Neural progenitor cell (in vitro differentiated cells): ENCODE measurements at regions not wholly inside any gene's neighbourhood (a gene's known extent, or its start where the extent isn't known, plus 50 kb on each side); places are given as distances from the start of the nearest gene placed in this dataset.

Experiments
- EZH2 ChIP-seq: fragments of 200-600 bp; sonication (generic); IDR thresholded peaks from 2 replicates; pipeline ENCODE4 v1.6.1; 2017; ENCODE audit warnings: antibody characterized with exemption, mild to moderate bottlenecking, moderate library complexity
- EZH2phosphoT487 ChIP-seq: fragments of 200-600 bp; sonication (generic); IDR thresholded peaks from 2 replicates; pipeline ENCODE4 v1.6.1; 2017; ENCODE audit warnings: antibody characterized with exemption
- TF ChIP-seq, protein P1 (sequence below): fragments of 200-600 bp; sonication (generic); IDR thresholded peaks from 2 replicates; pipeline ENCODE4 v1.5.1; 2017; ENCODE audit warnings: antibody characterized with exemption, mild to moderate bottlenecking

DNA sequence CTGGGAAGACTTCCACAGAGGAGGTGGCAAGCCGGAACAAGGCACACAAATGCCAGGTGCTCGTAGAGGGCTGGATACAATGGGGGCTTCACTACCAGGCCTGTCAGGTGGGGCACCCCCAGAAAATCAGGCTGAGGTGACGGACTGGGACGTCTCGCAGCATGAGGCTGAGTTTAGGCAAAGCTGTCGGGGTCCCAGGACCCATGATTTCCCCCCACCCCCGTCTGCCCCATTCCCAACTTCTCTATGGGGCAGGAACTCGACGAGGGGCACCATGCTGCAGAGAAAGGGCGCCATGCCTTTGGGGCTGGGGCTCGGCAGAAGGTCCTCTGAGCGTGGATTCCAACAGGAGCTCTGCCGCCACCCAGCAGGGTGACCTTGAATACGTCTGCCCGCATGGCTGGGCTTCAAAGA lies 65.7 kb upstream of the HES1 start:
- TF ChIP-seq, protein P1, sequence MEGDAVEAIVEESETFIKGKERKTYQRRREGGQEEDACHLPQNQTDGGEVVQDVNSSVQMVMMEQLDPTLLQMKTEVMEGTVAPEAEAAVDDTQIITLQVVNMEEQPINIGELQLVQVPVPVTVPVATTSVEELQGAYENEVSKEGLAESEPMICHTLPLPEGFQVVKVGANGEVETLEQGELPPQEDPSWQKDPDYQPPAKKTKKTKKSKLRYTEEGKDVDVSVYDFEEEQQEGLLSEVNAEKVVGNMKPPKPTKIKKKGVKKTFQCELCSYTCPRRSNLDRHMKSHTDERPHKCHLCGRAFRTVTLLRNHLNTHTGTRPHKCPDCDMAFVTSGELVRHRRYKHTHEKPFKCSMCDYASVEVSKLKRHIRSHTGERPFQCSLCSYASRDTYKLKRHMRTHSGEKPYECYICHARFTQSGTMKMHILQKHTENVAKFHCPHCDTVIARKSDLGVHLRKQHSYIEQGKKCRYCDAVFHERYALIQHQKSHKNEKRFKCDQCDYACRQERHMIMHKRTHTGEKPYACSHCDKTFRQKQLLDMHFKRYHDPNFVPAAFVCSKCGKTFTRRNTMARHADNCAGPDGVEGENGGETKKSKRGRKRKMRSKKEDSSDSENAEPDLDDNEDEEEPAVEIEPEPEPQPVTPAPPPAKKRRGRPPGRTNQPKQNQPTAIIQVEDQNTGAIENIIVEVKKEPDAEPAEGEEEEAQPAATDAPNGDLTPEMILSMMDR, result no peak
- TF ChIP-seq EZH2, result no peak
- no peak for TF ChIP-seq EZH2phosphoT487
